MM.1S (cell line): ENCODE measurements at regions not wholly inside any gene's neighbourhood (a gene's known extent, or its start where the extent isn't known, plus 50 kb on each side); places are given as distances from the start of the nearest gene placed in this dataset.

Experiments
- DNase-seq: peaks from one replicate; pipeline ENCODE4 v3.0.0-alpha.2; 2015
- H2AFZ ChIP-seq: fragments of 300-600 bp; sonication (generic); 2 replicates; pipeline ENCODE4 v1.6.0; 2016; ENCODE audit warnings: antibody characterized with exemption, low read length
- H3F3A ChIP-seq: fragments of 300-600 bp; sonication (generic); 2 replicates; pipeline ENCODE4 v1.6.1; 2016; ENCODE audit warnings: mild to moderate bottlenecking, antibody characterized with exemption, low read length, moderate library complexity, mixed read lengths; ENCODE audit not compliant: insufficient read depth
- H3K27ac ChIP-seq: fragments of 300-600 bp; sonication (generic); 2 replicates; pipeline ENCODE4 v1.5.1; 2016; ENCODE audit warnings: mild to moderate bottlenecking, low read length
- H3K27me3 ChIP-seq: fragments of 300-600 bp; sonication (generic); replicated peaks from 2 replicates; pipeline ENCODE4 v1.6.0; 2016; ENCODE audit warnings: low read length; ENCODE audit not compliant: insufficient read depth
- H3K36me3 ChIP-seq: fragments of 300-600 bp; sonication (generic); replicated peaks from 2 replicates; pipeline ENCODE4 v1.6.1; 2016; ENCODE audit warnings: mild to moderate bottlenecking, low read length, mixed read lengths; ENCODE audit not compliant: insufficient read depth
- H3K4me1 ChIP-seq: fragments of 300-600 bp; sonication (generic); 2 replicates; pipeline ENCODE4 v1.6.1; 2016; ENCODE audit warnings: low read length, mixed read lengths
- H3K4me2 ChIP-seq: fragments of 300-600 bp; sonication (generic); 2 replicates; pipeline ENCODE4 v1.6.0; 2016; ENCODE audit warnings: low read depth, low read length
- H3K4me3 ChIP-seq: fragments of 300-600 bp; sonication (generic); 2 replicates; pipeline ENCODE4 v1.5.1; 2016; ENCODE audit warnings: low read length, mixed read lengths
- H3K79me2 ChIP-seq: fragments of 300-600 bp; sonication (generic); 2 replicates; pipeline ENCODE4 v1.6.1; 2016; ENCODE audit warnings: mixed run types, low read length, mixed read lengths
- H3K9ac ChIP-seq: fragments of 300-600 bp; sonication (generic); 2 replicates; pipeline ENCODE4 v1.6.1; 2016; ENCODE audit warnings: low read length, mixed read lengths
- H3K9me2 ChIP-seq: fragments of 300-600 bp; sonication (generic); replicated peaks from 2 replicates; pipeline ENCODE4 v1.6.1; 2016; ENCODE audit warnings: mild to moderate bottlenecking, low read length, mixed read lengths; ENCODE audit not compliant: insufficient read depth
- H3K9me3 ChIP-seq: fragments of 300-600 bp; sonication (generic); replicated peaks from 2 replicates; pipeline ENCODE4 v1.6.1; 2016; ENCODE audit warnings: mild to moderate bottlenecking, low read length, mixed read lengths; ENCODE audit not compliant: insufficient read depth
- H4K20me1 ChIP-seq: fragments of 300-600 bp; sonication (generic); 2 replicates; pipeline ENCODE4 v1.6.1; 2016; ENCODE audit warnings: mild to moderate bottlenecking, low read length, moderate library complexity, mixed read lengths; ENCODE audit not compliant: insufficient read depth
- CTCF ChIP-seq: fragments of 300-600 bp; sonication (generic); IDR thresholded peaks from 2 replicates; pipeline ENCODE4 v1.5.1; 2016; ENCODE audit warnings: antibody characterized with exemption, low read length, mixed read lengths
- EZH2 ChIP-seq: fragments of 300-600 bp; sonication (generic); optimal IDR thresholded peaks from 2 replicates; pipeline ENCODE3; 2017; ENCODE audit warnings: low read depth, mild to moderate bottlenecking, antibody characterized with exemption, low read length, mixed read lengths
- EZH2phosphoT487 ChIP-seq: fragments of 300-600 bp; sonication (generic); IDR thresholded peaks from 2 replicates; pipeline ENCODE4 v1.6.1; 2018; ENCODE audit warnings: antibody characterized with exemption, low read length

- H2AFZ ChIP-seq, result no peak overlapping the region
- no peak for DNase-seq
- H3K9me2 ChIP-seq, result no peaks in the 10 kb centered on the region
- H3F3A ChIP-seq, result no peaks in the 10 kb centered on the region
- no peaks in the 10 kb centered on the region for H3K36me3 ChIP-seq
- H3K4me3 ChIP-seq, result no peak overlapping the region
- TF ChIP-seq CTCF (no peak), EZH2phosphoT487 (no peak), EZH2 (no peak)
- no peaks in the 10 kb centered on the region for H4K20me1 ChIP-seq
- no peak overlapping the region for H3K4me2 ChIP-seq
- H3K27me3 ChIP-seq, result no peaks in the 10 kb centered on the region
- H3K9ac ChIP-seq, result no peak overlapping the region
- no peak overlapping the region for H3K27ac ChIP-seq
- no peaks in the 10 kb centered on the region for H3K4me1 ChIP-seq
- no peaks in the 10 kb centered on the region for H3K79me2 ChIP-seq
- H3K9me3 ChIP-seq, result no peaks in the 10 kb centered on the region
Measured at GRCh38 chr12:74656251-74656650, 118.6 kb downstream of the ATXN7L3B start.

- no peaks in the 10 kb centered on the region for H3K36me3 ChIP-seq
- TF ChIP-seq CTCF (no peak), EZH2phosphoT487 (no peak), EZH2 (no peak)
- no peak for DNase-seq
Measured at GRCh38 chr12:74660442-74660841, 122.8 kb downstream of the ATXN7L3B start.

GRCh38 chr12:74663958-74664357, 126.3 kb downstream of the ATXN7L3B start:
- H3K4me1 ChIP-seq, result peaks cover 16% of the 10 kb centered on the region
- H3K27ac ChIP-seq, result no peak overlapping the region
- no peaks in the 10 kb centered on the region; the same call in 1 of the 2 replicates for H3F3A ChIP-seq
- no peak for TF ChIP-seq EZH2
- no peak for TF ChIP-seq EZH2phosphoT487
- TF ChIP-seq CTCF, result no peak
- no peaks in the 10 kb centered on the region for H3K9me3 ChIP-seq
- no peak overlapping the region for H3K4me3 ChIP-seq
- no peak overlapping the region for H2AFZ ChIP-seq
- DNase-seq, result no peak
- H3K36me3 ChIP-seq, result no peaks in the 10 kb centered on the region
- no peaks in the 10 kb centered on the region for H3K9me2 ChIP-seq
- H3K27me3 ChIP-seq, result no peaks in the 10 kb centered on the region
- H3K79me2 ChIP-seq, result no peaks in the 10 kb centered on the region
- no peak overlapping the region for H3K4me2 ChIP-seq
- H3K9ac ChIP-seq, result no peak overlapping the region
- H4K20me1 ChIP-seq, result no peaks in the 10 kb centered on the region

More at GRCh38 chr12:74660442-74660841, 122.8 kb downstream of the ATXN7L3B start:
- Histone ChIP-seq H3K4me3 (no peak overlapping the region), H3K9ac (no peak overlapping the region), H3K27ac (no peak overlapping the region), H3K27me3 (no peaks in the 10 kb centered on the region), H3K4me1 (peaks cover 6% of the 10 kb centered on the region), H3K9me2 (no peaks in the 10 kb centered on the region), H4K20me1 (no peaks in the 10 kb centered on the region), H3K79me2 (no peaks in the 10 kb centered on the region), H2AFZ (no peak overlapping the region), H3F3A (no peaks in the 10 kb centered on the region), H3K4me2 (no peak overlapping the region), H3K9me3 (no peaks in the 10 kb centered on the region)
